ENCODE measurements at regions not wholly inside any gene's neighbourhood (a gene's known extent, or its start where the extent isn't known, plus 50 kb on each side); places are given as distances from the start of the nearest gene placed in this dataset.
"Not testable (repeated sequence)": the region's sequence is repeated elsewhere in the genome, so short reads cannot be mapped to it uniquely, and the experiment has no call there.

DNA sequence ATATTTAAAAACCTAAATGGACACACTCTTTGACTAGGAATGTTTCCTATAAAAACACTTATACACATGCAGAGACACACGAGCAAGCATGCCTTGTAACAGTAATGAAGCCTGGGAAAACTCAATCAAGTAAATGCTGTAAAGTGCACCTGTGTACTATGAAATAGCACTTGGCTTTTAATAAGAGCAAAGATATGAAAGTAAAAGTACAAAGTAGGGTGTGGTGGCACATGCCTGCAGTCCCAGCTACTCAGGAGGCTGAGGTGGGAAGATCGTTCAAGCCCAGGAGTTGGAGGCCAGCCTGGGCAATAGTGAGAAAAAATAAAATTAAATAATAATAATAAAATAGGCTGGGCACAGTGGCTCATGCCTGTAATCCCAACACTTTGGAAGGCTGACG, 166.9 kb upstream of the GRK3 start:
- peaks cover 6% of the 10 kb centered on the region; the same call in 1 of the 2 replicates for H3K36me3 ChIP-seq
- H3K27me3 ChIP-seq (ENCODE audit: insufficient read depth, low read depth, severe bottlenecking) = no peaks in the 10 kb centered on the region
- H3K4me3 ChIP-seq (ENCODE audit: low read depth, low read length) = no peak overlapping the region
- TF ChIP-seq, protein P1, sequence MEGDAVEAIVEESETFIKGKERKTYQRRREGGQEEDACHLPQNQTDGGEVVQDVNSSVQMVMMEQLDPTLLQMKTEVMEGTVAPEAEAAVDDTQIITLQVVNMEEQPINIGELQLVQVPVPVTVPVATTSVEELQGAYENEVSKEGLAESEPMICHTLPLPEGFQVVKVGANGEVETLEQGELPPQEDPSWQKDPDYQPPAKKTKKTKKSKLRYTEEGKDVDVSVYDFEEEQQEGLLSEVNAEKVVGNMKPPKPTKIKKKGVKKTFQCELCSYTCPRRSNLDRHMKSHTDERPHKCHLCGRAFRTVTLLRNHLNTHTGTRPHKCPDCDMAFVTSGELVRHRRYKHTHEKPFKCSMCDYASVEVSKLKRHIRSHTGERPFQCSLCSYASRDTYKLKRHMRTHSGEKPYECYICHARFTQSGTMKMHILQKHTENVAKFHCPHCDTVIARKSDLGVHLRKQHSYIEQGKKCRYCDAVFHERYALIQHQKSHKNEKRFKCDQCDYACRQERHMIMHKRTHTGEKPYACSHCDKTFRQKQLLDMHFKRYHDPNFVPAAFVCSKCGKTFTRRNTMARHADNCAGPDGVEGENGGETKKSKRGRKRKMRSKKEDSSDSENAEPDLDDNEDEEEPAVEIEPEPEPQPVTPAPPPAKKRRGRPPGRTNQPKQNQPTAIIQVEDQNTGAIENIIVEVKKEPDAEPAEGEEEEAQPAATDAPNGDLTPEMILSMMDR (IDR thresholded peaks at IDR 0.05; ENCODE audit: low read depth, low read length) = no peak
- no peak for DNase-seq
- peaks cover 3% of the 10 kb centered on the region for H3K9me3 ChIP-seq (ENCODE audit: severe bottlenecking)
- H3K27ac ChIP-seq = no peak overlapping the region

DNA sequence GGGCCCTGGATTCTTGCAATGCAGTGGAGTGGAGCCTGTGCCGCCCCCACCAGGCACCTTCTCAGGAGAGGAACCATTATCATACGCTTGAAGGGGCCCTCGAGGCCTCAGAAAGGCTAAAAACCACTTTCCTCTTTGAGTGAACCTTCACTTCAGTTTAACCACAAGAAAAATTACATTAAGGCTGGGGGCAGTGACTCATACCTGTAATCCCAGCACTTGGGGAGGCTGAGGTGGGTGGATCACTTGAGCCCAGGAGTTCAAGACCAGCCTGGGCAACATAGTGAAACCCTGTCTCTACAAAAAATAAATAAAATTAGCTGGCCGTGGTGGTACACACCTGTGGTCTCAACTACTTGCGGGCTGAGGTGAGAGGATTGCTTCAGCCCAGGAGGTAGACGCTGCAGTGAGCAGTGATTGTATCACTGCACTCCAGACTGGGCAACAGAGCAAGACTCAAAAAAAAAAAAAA, 165.8 kb upstream of the GRK3 start:
- H3K9me3 ChIP-seq (ENCODE audit: severe bottlenecking); H3K27ac ChIP-seq; H3K4me3 ChIP-seq (ENCODE audit: low read depth, low read length); DNase-seq; H3K27me3 ChIP-seq (ENCODE audit: insufficient read depth, low read depth, severe bottlenecking): not testable (repeated sequence)
- H3K36me3 ChIP-seq = peaks cover 12% of the 10 kb centered on the region; the same call in 1 of the 2 replicates

DNA sequence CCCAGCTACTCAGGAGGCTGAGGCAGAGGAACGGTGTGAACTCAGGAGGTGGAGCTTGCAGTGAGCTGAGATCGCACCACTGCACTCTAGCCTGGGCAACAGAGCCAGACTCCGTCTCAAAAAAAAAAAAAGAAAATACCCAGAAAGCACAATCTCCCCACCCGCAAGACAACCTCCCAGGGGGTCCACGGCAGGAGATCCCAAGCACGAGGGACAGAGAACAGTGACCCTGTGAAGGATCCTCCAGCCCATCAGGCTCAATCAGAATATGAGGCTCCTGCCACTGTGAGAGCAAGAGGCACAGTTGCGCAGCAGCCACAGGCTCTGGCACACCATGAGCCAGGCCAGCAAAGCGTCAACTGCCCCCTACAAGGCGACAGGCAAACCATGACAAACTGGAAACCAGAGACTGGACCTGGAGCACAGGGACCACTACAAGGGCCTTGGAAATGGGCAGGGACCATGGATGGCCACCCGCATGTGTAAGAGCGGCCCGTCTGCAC, 164.8 kb upstream of the GRK3 start:
- no peak for DNase-seq
- Histone ChIP-seq H3K27ac (no peak overlapping the region), H3K4me3 (ENCODE audit: low read depth, low read length) (no peak overlapping the region), H3K36me3 (peaks cover 12% of the 10 kb centered on the region; the same call in 1 of the 2 replicates), H3K9me3 (ENCODE audit: severe bottlenecking) (peaks cover 3% of the 10 kb centered on the region), H3K27me3 (ENCODE audit: insufficient read depth, low read depth, severe bottlenecking) (no peaks in the 10 kb centered on the region)
- TF ChIP-seq, protein P1 (IDR thresholded peaks at IDR 0.05; ENCODE audit: low read depth, low read length) = no peak

DNA sequence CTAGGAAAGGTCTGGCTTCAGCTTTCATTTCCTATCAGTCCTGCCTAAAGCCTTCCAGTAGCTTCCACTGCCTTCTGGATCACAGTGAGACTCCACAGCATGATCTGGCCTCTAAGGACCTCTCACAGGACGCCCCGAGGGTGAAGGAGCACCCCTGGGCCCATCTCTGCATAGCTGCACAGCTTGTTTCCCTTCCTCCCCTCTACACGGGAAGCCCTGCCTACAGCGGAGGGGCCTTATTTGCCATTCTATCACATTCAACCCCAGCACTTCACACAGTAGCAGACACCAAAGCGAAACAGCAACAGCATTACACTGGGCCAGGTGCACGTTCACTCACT, 162.3 kb upstream of the GRK3 start:
- H3K4me3 ChIP-seq (ENCODE audit: low read depth, low read length) = no peak overlapping the region
- no peak for DNase-seq
- H3K9me3 ChIP-seq (ENCODE audit: severe bottlenecking) = no peaks in the 10 kb centered on the region
- peaks cover 12% of the 10 kb centered on the region; the same call in 1 of the 2 replicates for H3K36me3 ChIP-seq
- TF ChIP-seq, protein P1 (IDR thresholded peaks at IDR 0.05; ENCODE audit: low read depth, low read length) = no peak
- no peaks in the 10 kb centered on the region for H3K27me3 ChIP-seq (ENCODE audit: insufficient read depth, low read depth, severe bottlenecking)
- H3K27ac ChIP-seq = no peak overlapping the region

DNA sequence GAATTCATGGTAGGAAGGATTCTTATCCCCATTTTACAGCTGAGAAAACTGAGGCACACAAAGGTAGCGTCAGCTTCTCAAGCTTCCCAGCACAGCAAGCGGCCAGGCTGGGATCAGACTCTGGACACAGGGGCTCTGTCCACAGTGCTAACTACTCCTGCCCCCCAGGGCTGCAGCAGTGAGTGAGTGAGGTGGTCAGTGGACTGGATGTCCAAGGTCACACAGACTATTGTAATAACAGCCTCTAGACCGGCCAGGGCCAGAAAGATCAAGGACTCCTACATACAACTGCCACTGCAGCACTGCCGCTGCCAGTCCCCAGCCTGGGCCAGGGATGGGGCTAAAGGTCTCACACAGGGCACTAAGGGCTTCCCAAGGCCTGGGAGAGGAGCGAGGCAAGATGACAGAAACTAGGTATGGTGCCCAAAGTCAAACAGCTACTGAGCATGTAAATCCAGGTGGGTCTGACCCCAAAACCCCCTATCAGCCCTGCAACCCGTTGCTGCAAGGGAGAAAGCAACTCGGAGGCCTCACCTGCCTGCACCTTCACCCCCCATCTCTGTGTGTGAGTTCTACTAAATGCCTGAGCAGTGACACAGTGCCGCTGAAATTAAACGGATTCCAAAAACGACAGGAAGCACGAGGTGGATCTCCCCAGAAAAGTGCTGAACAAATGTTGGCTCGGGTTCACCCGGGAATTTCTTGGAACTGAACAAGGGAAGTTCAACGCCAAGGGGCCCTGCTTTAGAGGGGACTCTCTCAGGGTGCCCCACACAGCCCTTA, 161.8 kb upstream of the GRK3 start:
- TF ChIP-seq, protein P1 (IDR thresholded peaks at IDR 0.05; ENCODE audit: low read depth, low read length) = no peak
- Histone ChIP-seq H3K9me3 (ENCODE audit: severe bottlenecking) (no peaks in the 10 kb centered on the region), H3K36me3 (peaks cover 12% of the 10 kb centered on the region; the same call in 1 of the 2 replicates), H3K27ac (no peak overlapping the region), H3K4me3 (ENCODE audit: low read depth, low read length) (no peak overlapping the region), H3K27me3 (ENCODE audit: insufficient read depth, low read depth, severe bottlenecking) (no peaks in the 10 kb centered on the region)
- DNase-seq = no peak

DNA sequence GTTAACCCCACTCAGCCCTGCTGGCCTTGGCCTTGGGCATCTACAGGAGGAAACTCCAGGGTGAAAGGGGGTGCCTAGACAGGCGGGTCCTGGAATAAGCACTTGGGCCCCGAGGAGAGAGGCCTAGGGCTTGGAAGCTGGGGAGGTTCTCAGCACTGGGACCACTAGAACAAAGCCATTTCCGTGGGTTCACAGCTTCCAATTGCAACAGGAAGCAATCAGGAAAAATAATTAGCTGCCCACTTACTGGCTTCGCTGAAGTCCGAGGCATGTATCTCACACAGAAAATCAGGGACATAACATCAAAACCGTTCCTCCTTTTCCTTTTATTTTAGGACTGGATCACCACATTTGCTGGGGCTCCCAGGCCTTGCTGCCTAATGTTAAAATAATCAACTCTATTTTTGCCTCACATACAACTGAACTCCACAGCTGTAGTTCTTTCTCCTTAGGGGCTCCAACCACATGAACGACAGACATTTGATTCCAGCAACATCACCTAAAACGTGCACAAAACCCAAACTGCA, 161.1 kb upstream of the GRK3 start:
- H3K36me3 ChIP-seq = peaks cover 12% of the 10 kb centered on the region; the same call in 1 of the 2 replicates
- DNase-seq = no peak
- TF ChIP-seq, protein P1 (IDR thresholded peaks at IDR 0.05; ENCODE audit: low read depth, low read length) = no peak
- no peak overlapping the region for H3K4me3 ChIP-seq (ENCODE audit: low read depth, low read length)
- H3K27me3 ChIP-seq (ENCODE audit: insufficient read depth, low read depth, severe bottlenecking) = no peaks in the 10 kb centered on the region
- no peaks in the 10 kb centered on the region for H3K9me3 ChIP-seq (ENCODE audit: severe bottlenecking)
- no peak overlapping the region for H3K27ac ChIP-seq
